CD8-positive, alpha-beta memory T cell (primary cell): ENCODE measurements at regions not wholly inside any gene's neighbourhood (a gene's known extent, or its start where the extent isn't known, plus 50 kb on each side); places are given as distances from the start of the nearest gene placed in this dataset.

Experiments
- CTCF ChIA-PET: fragments of 350-600 bp; sonication (Branson Sonifier 250); formaldehyde crosslinking; loops from one replicate; lab custom pipeline; 2021; ENCODE audit warnings: antibody characterized with exemption; lab: Charles Lee
- POLR2A ChIA-PET: fragments of 350-600 bp; sonication (Branson Sonifier 250); formaldehyde crosslinking; loops from one replicate; lab custom pipeline; 2021; ENCODE audit warnings: antibody characterized with exemption; lab: Charles Lee
- DNase-seq, 5 donors: peaks; one replicate each; pipeline versions ENCODE4 v3.0.0 to v3.0.0-alpha.2; 2020 to 2022; ENCODE audit warnings: mixed read lengths in 1 of 5
- H3K27ac ChIP-seq: one replicate; pipeline ENCODE4 v1.7.0; 2013; ENCODE audit warnings: low read depth, mild to moderate bottlenecking, low read length, moderate library complexity
- H3K27me3 ChIP-seq: 2 replicates; pipeline ENCODE4 v1.7.0; 2013; ENCODE audit warnings: low read length, mild to moderate bottlenecking; ENCODE audit not compliant: insufficient read depth, poor library complexity, severe bottlenecking
- H3K36me3 ChIP-seq: 2 replicates; pipeline ENCODE4 v1.7.0; 2013; ENCODE audit warnings: mild to moderate bottlenecking, low read length, moderate library complexity; ENCODE audit not compliant: insufficient read depth
- H3K4me1 ChIP-seq: 2 replicates; pipeline ENCODE4 v1.7.0; 2013; ENCODE audit warnings: mild to moderate bottlenecking, low read length, moderate library complexity; ENCODE audit not compliant: insufficient read depth
- H3K4me3 ChIP-seq: 2 replicates; pipeline ENCODE4 v1.7.0; 2013; ENCODE audit warnings: mild to moderate bottlenecking, low read length
- H3K9me3 ChIP-seq: 2 replicates; pipeline ENCODE4 v1.7.0; 2013; ENCODE audit warnings: mild to moderate bottlenecking, low read length
- H3K27ac Mint-ChIP-seq, 8 donors: one replicate each; pipeline ENCODE4 v1.8.0; 2020 to 2021; ENCODE audit warnings: mixed read lengths in 8 of 8, mild to moderate bottlenecking in 6 of 8, inconsistent platforms in 3 of 8, moderate library complexity in 3 of 8
- H3K27me3 Mint-ChIP-seq, 2 donors: one replicate each; pipeline ENCODE4 v1.8.0; 2020 to 2021; ENCODE audit warnings: mixed read lengths in 2 of 2, mild to moderate bottlenecking in 1 of 2, moderate library complexity in 1 of 2
- H3K36me3 Mint-ChIP-seq, 3 donors: one replicate each; pipeline ENCODE4 v1.8.0; 2020 to 2021; ENCODE audit warnings: mixed read lengths in 3 of 3, inconsistent platforms in 1 of 3, mild to moderate bottlenecking in 1 of 3
- H3K4me1 Mint-ChIP-seq, 3 donors: one replicate each; pipeline ENCODE4 v1.8.0; 2020 to 2021; ENCODE audit warnings: mixed read lengths in 3 of 3, inconsistent platforms in 1 of 3, mild to moderate bottlenecking in 1 of 3
- H3K4me3 Mint-ChIP-seq, 7 donors: one replicate each; pipeline ENCODE4 v1.8.0; 2020 to 2021; ENCODE audit warnings: mixed read lengths in 7 of 7, mild to moderate bottlenecking in 6 of 7, moderate library complexity in 4 of 7, inconsistent platforms in 2 of 7
- H3K9me3 Mint-ChIP-seq, 5 donors: one replicate each; pipeline ENCODE4 v1.8.0; 2020 to 2022; ENCODE audit warnings: mixed read lengths in 5 of 5, mild to moderate bottlenecking in 3 of 5, moderate library complexity in 2 of 5, inconsistent platforms in 1 of 5

DNA sequence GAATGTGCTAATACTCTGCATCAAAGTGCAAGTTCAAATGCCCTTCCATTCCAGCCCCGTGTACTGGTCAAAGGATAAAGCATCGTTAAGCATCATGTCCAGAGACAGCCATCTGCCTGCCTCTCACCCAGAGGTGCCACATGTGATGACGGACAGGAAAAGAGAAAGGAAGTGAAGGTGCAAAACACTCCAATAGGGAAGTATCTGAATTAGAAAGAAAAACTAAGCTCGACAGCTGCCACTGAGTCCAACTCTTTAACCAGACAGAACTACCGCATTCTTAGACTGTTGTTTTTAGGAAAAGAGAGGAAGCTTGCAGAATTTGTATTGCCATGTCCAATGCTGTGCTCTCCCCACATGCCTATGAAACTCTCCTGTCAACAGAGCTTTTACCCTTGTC lies 465.0 kb upstream of the SOX5 start:
- Histone ChIP-seq H3K4me3 (no peak overlapping the region), H3K27ac (no peak overlapping the region), H3K4me1 (no peaks in the 10 kb centered on the region), H3K27me3 (no peaks in the 10 kb centered on the region), H3K9me3 (no peaks in the 10 kb centered on the region), H3K36me3 (no peaks in the 10 kb centered on the region)
- Mint-ChIP-seq H3K27ac (no peak overlapping the region), H3K36me3 (no peaks in the 10 kb centered on the region), H3K4me1 (no peaks in the 10 kb centered on the region), H3K4me3 (no peak overlapping the region), H3K27me3 (peaks cover 0 to 6% of the 10 kb centered on the region in 2 donors), H3K9me3 (peaks cover 0 to 2% (median 0%) of the 10 kb centered on the region in 5 donors)
- CTCF ChIA-PET = no interaction called here
- DNase-seq = no peak
- POLR2A ChIA-PET = no interaction called here

DNA sequence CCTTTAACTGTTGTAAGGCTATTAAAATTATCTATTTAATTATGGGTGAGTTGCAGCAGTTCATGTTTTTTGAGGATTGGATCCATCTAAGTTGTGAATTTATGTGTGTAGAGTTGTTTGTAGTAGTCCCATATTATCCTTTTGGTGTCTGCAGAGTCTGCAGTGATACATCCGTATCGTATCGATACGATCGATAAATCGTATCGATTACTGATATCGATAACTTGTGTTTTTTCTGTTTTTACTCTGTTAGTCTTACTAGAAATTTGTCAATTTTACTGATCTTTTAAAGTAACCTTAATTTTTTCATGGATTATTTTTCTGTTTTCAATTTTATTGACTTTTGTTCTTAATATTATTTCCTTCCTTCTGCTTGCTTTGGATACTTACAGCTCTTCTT lies 462.5 kb upstream of the SOX5 start:
- Histone ChIP-seq H3K9me3 (no peaks in the 10 kb centered on the region), H3K27me3 (no peaks in the 10 kb centered on the region), H3K4me1 (no peaks in the 10 kb centered on the region), H3K36me3 (no peaks in the 10 kb centered on the region), H3K4me3 (no peak overlapping the region), H3K27ac (no peak overlapping the region)
- ChIA-PET POLR2A (no interaction called here), CTCF (no interaction called here)
- peaks cover 1 to 6% of the 10 kb centered on the region in 2 donors for H3K27me3 Mint-ChIP-seq
- H3K4me1 Mint-ChIP-seq = peaks cover 0 to 15% (median 11%) of the 10 kb centered on the region in 3 donors
- peaks cover 0 to 2% (median 0%) of the 10 kb centered on the region in 5 donors for H3K9me3 Mint-ChIP-seq
- no peaks in the 10 kb centered on the region for H3K36me3 Mint-ChIP-seq
- no peak overlapping the region for H3K4me3 Mint-ChIP-seq
- no peak for DNase-seq
- H3K27ac Mint-ChIP-seq = no peak overlapping the region

DNA sequence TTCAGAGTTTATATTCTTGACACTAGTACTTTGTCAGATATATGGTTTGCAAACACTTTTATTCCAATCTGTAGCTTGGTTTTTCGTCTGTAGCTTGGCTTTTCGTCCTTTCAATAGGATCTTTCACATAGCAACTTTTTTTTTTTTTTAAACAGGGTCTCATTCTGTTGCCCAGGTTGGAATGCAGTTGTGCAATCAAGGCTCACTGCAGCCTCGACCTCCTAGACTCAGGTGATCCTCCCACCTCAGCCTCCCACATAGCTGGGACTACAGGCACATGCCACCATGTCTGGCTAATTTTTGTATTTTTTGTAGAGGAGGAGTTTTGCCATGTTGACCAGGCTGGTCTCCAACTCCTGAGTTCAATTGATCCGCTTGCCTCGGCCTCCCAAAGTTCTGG lies 460.4 kb upstream of the SOX5 start:
- DNase-seq = no peak
- Mint-ChIP-seq H3K4me1 (peaks cover 0 to 16% (median 11%) of the 10 kb centered on the region in 3 donors), H3K36me3 (no peaks in the 10 kb centered on the region), H3K27ac (no peak overlapping the region), H3K27me3 (peaks cover 1 to 6% of the 10 kb centered on the region in 2 donors), H3K9me3 (peaks cover 0 to 2% (median 0%) of the 10 kb centered on the region in 5 donors), H3K4me3 (no peak overlapping the region)
- ChIA-PET CTCF (no interaction called here), POLR2A (no interaction called here)
- Histone ChIP-seq H3K9me3 (no peaks in the 10 kb centered on the region), H3K4me3 (no peak overlapping the region), H3K36me3 (no peaks in the 10 kb centered on the region), H3K27ac (no peak overlapping the region), H3K27me3 (no peaks in the 10 kb centered on the region), H3K4me1 (no peaks in the 10 kb centered on the region)

DNA sequence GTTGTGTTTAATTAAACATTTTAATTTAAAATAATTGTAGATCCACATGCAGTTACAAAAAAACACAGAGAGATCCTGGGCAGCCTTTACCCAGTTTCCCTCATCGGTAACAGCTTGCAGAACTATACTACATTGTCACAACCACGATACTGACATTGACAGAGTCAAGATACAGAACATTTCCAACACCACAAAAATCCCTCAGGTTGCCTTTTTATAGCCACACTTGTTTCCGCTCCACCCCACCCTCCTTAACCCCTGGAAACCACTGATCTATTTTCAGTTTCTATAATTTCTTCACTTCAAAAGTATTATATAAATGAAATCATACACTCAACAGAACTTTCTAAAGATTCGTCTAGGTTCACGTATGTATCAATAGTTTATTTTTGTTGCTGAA lies 458.8 kb upstream of the SOX5 start:
- ChIA-PET POLR2A (no interaction called here), CTCF (no interaction called here)
- Histone ChIP-seq H3K27ac (no peak overlapping the region), H3K4me1 (no peaks in the 10 kb centered on the region), H3K36me3 (no peaks in the 10 kb centered on the region), H3K9me3 (no peaks in the 10 kb centered on the region), H3K4me3 (no peak overlapping the region), H3K27me3 (no peaks in the 10 kb centered on the region)
- H3K4me3 Mint-ChIP-seq = no peak overlapping the region
- peaks cover 0 to 2% (median 0%) of the 10 kb centered on the region in 5 donors for H3K9me3 Mint-ChIP-seq
- H3K4me1 Mint-ChIP-seq = peaks cover 0 to 16% (median 11%) of the 10 kb centered on the region in 3 donors
- no peaks in the 10 kb centered on the region for H3K36me3 Mint-ChIP-seq
- H3K27ac Mint-ChIP-seq = no peak overlapping the region
- no peak for DNase-seq
- peaks cover 1 to 2% of the 10 kb centered on the region in 2 donors for H3K27me3 Mint-ChIP-seq

DNA sequence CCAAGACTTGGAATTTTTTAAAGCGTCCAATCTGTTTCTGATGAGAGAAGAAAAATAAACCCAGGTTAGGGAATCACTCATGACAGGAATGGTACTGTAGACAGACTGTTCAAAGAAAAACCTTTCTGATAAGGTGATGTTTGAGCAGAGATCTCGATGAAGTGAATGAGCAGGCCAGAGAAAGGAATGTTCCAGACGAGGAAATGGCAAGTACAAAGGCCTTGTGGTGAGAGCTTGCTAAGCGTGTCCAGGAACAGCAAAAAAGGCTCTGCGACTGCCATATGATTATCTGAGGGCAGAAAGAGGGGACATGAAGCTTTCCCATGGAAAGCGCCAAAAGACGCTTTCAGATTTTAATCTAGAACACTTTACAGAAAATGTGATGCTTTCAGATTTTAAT lies 458.4 kb upstream of the SOX5 start:
- H3K4me1 Mint-ChIP-seq = peaks cover 0 to 16% (median 11%) of the 10 kb centered on the region in 3 donors
- POLR2A ChIA-PET = no interaction called here
- no peak overlapping the region for H3K27ac ChIP-seq

DNA sequence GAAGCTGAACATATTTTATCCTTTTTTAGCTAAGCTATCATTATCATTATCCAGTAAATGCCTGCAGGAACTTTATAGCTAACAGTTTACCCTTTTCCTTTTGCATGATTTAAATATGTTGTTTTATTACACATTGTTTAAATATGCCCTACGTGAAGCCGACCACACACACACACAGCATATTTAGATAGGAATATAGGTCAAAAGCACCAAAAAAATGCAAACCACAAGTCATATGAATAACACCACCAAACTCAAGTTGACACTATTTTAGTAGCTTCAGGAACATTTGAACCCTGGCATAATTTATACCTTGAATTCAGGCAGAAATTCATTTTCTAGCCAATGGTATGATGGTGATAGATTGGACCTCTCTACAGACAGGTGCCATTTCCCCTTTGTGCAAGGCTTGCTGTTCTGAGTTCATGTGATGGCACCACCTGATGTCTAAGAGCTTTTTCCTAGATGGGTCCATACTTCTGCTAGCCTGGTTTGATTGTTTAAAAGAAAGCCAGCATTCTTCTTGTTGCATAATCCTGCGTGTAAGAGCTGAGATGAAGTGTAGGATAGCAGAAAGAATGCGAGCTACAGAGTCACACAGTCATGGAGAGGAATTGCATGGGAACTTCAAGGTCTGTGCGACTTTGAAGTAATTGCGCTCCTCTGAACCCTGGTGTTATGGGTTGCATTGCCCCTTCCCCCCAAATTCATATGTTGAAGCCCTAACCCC lies 454.8 kb upstream of the SOX5 start:
- H3K9me3 Mint-ChIP-seq = no peaks in the 10 kb centered on the region
- no peaks in the 10 kb centered on the region for H3K36me3 ChIP-seq
- no peaks in the 10 kb centered on the region for H3K4me1 ChIP-seq
- POLR2A ChIA-PET = no interaction called here
- peaks cover 0 to 16% (median 11%) of the 10 kb centered on the region in 3 donors for H3K4me1 Mint-ChIP-seq
- H3K9me3 ChIP-seq = no peaks in the 10 kb centered on the region
- CTCF ChIA-PET = no interaction called here
- H3K4me3 Mint-ChIP-seq = no peak overlapping the region
- H3K27ac ChIP-seq = no peak overlapping the region
- H3K27me3 Mint-ChIP-seq = peaks cover 0 to 1% of the 10 kb centered on the region in 2 donors
- no peaks in the 10 kb centered on the region for H3K36me3 Mint-ChIP-seq
- DNase-seq = no peak
- H3K27me3 ChIP-seq = no peaks in the 10 kb centered on the region
- no peak overlapping the region for H3K4me3 ChIP-seq
- no peak overlapping the region for H3K27ac Mint-ChIP-seq

More for the DNA sequence above, 458.4 kb upstream of the SOX5 start:
- H3K27ac Mint-ChIP-seq = no peak overlapping the region
- no peak overlapping the region for H3K4me3 ChIP-seq
- H3K36me3 Mint-ChIP-seq = no peaks in the 10 kb centered on the region
- DNase-seq = no peak
- H3K4me1 ChIP-seq = no peaks in the 10 kb centered on the region
- H3K9me3 ChIP-seq = no peaks in the 10 kb centered on the region
- no peaks in the 10 kb centered on the region for H3K36me3 ChIP-seq
- CTCF ChIA-PET = no interaction called here
- peaks cover 0 to 1% of the 10 kb centered on the region in 2 donors for H3K27me3 Mint-ChIP-seq
- no peak overlapping the region for H3K4me3 Mint-ChIP-seq
- peaks cover 0 to 2% (median 0%) of the 10 kb centered on the region in 5 donors for H3K9me3 Mint-ChIP-seq
- no peaks in the 10 kb centered on the region for H3K27me3 ChIP-seq

DNA sequence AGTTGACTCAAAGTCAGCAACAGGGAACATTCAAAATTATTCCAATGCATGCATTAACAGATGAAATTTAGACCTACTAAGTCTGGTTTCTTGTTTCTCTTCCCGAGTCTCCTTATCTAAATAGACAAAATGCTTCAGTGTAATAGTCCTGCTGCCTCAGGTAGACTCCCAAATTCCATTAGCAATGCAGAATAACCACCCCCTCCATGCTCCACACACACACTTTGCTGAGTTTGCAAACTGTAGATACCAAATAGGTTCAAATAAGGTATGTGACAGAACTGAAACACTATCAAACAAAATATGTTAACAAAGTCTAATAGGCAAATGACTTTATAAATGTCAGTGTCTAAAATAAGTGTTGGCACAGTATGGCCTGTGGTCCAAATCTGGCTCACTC lies 451.1 kb upstream of the SOX5 start:
- Mint-ChIP-seq H3K4me3 (no peak overlapping the region), H3K4me1 (peaks cover 1 to 6% (median 5%) of the 10 kb centered on the region in 3 donors), H3K36me3 (no peaks in the 10 kb centered on the region), H3K9me3 (no peaks in the 10 kb centered on the region), H3K27ac (no peak overlapping the region), H3K27me3 (no peaks in the 10 kb centered on the region)
- ChIA-PET POLR2A (no interaction called here), CTCF (no interaction called here)
- Histone ChIP-seq H3K4me1 (no peaks in the 10 kb centered on the region), H3K27me3 (no peaks in the 10 kb centered on the region), H3K27ac (no peak overlapping the region), H3K36me3 (no peaks in the 10 kb centered on the region), H3K4me3 (no peak overlapping the region), H3K9me3 (no peaks in the 10 kb centered on the region)
- DNase-seq = no peak

DNA sequence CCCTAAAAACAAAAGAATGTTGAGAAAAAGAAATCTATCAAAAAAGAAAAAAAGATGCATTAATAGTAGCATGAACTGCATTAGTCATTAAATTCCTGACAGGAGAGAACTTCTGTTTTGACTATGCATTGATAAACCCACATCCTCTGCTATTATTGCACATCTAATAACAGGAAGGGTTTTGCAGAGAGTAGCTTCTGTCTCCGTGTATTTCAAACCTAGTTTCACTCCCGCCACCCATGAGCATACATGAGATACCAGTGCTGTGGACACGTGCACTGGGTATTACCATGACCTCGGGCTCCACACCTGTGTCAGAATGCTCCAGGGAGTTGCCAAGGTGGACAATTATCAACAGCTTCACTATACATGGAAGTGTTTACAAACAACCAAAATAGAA lies 449.1 kb upstream of the SOX5 start:
- no peak for DNase-seq
- Mint-ChIP-seq H3K4me3 (no peak overlapping the region), H3K36me3 (no peaks in the 10 kb centered on the region), H3K27me3 (no peaks in the 10 kb centered on the region), H3K9me3 (no peaks in the 10 kb centered on the region), H3K27ac (no peak overlapping the region), H3K4me1 (peaks cover 1 to 6% (median 5%) of the 10 kb centered on the region in 3 donors)
- no peak overlapping the region for H3K4me3 ChIP-seq
- no peaks in the 10 kb centered on the region for H3K27me3 ChIP-seq
- no peaks in the 10 kb centered on the region for H3K4me1 ChIP-seq
- no peaks in the 10 kb centered on the region for H3K36me3 ChIP-seq
- no peak overlapping the region for H3K27ac ChIP-seq
- CTCF ChIA-PET = no interaction called here
- POLR2A ChIA-PET = no interaction called here
- H3K9me3 ChIP-seq = no peaks in the 10 kb centered on the region
